Mesendoderm (in vitro differentiated cells): ENCODE measurements at regions not wholly inside any gene's neighbourhood (a gene's known extent, or its start where the extent isn't known, plus 50 kb on each side); places are given as distances from the start of the nearest gene placed in this dataset.

Experiments used
- DNase-seq: peaks from one replicate; pipeline ENCODE4 v3.0.0; 2013
- H2AK5ac ChIP-seq: 2 replicates; pipeline ENCODE4 v1.6.1; 2013; ENCODE audit warnings: low read length, inconsistent platforms
- H2BK120ac ChIP-seq: 2 replicates; pipeline ENCODE4 v1.6.1; 2013; ENCODE audit warnings: low read depth, mild to moderate bottlenecking, low read length, moderate library complexity, mixed read lengths
- H2BK15ac ChIP-seq: replicated peaks from 2 replicates; pipeline ENCODE4 v1.6.1; 2013; ENCODE audit warnings: low read depth, mild to moderate bottlenecking, moderate library complexity
- H2BK5ac ChIP-seq: 2 replicates; pipeline ENCODE4 v1.6.1; 2013; ENCODE audit warnings: low read length, inconsistent platforms
- H3K18ac ChIP-seq: 2 replicates; pipeline ENCODE4 v1.6.1; 2013; ENCODE audit warnings: mild to moderate bottlenecking, low read length, mixed read lengths
- H3K23ac ChIP-seq: one replicate; pipeline ENCODE4 v1.6.1; 2013; ENCODE audit warnings: low read length
- H3K27ac ChIP-seq: 2 replicates; pipeline ENCODE4 v1.5.1; 2013; ENCODE audit warnings: low read depth, mild to moderate bottlenecking, inconsistent platforms, low read length, moderate library complexity
- H3K27me3 ChIP-seq: 2 replicates; pipeline ENCODE4 v1.6.1; 2013; ENCODE audit warnings: low read length, control low read depth, mild to moderate bottlenecking, inconsistent platforms; ENCODE audit not compliant: insufficient read depth, poor library complexity
- H3K36me3 ChIP-seq: 2 replicates; pipeline ENCODE4 v1.6.1; 2013; ENCODE audit warnings: low read length, inconsistent platforms; ENCODE audit not compliant: control insufficient read depth, insufficient read depth
- H3K4ac ChIP-seq: one replicate; pipeline ENCODE4 v1.6.1; 2013; ENCODE audit warnings: low read depth, mild to moderate bottlenecking, low read length, moderate library complexity
- H3K4me1 ChIP-seq: 2 replicates; pipeline ENCODE4 v1.6.1; 2013; ENCODE audit warnings: low read depth, low read length, inconsistent platforms; ENCODE audit not compliant: control insufficient read depth
- H3K4me2 ChIP-seq: 2 replicates; pipeline ENCODE4 v1.6.1; 2013; ENCODE audit warnings: low read length
- H3K4me3 ChIP-seq: 2 replicates; pipeline ENCODE4 v1.5.1; 2013; ENCODE audit warnings: mild to moderate bottlenecking, low read length
- H3K56ac ChIP-seq: one replicate; pipeline ENCODE4 v1.6.1; 2013; ENCODE audit warnings: low read length
- H3K79me1 ChIP-seq: 2 replicates; pipeline ENCODE4 v1.6.1; 2013; ENCODE audit warnings: low read length, inconsistent platforms
- H3K79me2 ChIP-seq: 2 replicates; pipeline ENCODE4 v1.6.1; 2013; ENCODE audit warnings: mild to moderate bottlenecking, low read length; ENCODE audit not compliant: control insufficient read depth, insufficient read depth
- H3K9ac ChIP-seq: 2 replicates; pipeline ENCODE4 v1.6.1; 2013; ENCODE audit warnings: low read length, inconsistent platforms
- H4K5ac ChIP-seq: one replicate; pipeline ENCODE4 v1.6.1; 2013; ENCODE audit warnings: low read length
- H4K8ac ChIP-seq: one replicate; pipeline ENCODE4 v1.6.1; 2013; ENCODE audit warnings: low read depth, mild to moderate bottlenecking, control low read depth, low read length, moderate library complexity
- WGBS: extraction: QIAGEN DNeasy Blood & Tissue Kit; methylation state at CpG from one replicate; pipeline ENCODE4 v1.1.7; 2013; ENCODE audit warnings: low lambda C conversion rate, missing lambda C conversion rate; ENCODE audit not compliant: insufficient coverage; ENCODE audit errors: extremely low coverage; 5-methylcytosine and 5-hydroxymethylcytosine counted together

DNA sequence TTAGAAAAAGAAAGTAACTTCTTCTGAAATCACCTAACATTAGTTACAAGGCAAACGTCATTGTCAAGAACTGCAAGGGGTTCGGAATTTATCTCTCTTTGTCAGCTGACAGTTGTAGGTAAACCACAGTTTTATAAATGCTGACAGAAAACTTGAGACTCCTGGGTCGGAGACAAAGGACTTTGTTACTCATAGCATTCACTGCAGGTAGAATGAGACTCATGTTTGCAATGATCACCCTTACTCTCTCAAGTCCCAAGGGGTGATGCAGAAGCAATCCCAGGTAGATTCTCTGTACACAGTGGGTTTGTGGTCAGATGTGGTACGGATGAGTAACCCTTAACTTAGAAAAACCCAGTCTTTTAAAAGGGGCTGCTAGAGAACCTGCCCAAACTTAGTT lies 757.8 kb downstream of the TRIB2 start:
- no peaks in the 10 kb centered on the region for H3K79me1 ChIP-seq
- no peak overlapping the region for H2BK120ac ChIP-seq
- H4K5ac ChIP-seq = no peak overlapping the region
- H2BK15ac ChIP-seq = no peak overlapping the region
- H3K36me3 ChIP-seq = no peaks in the 10 kb centered on the region
- no peak overlapping the region for H2AK5ac ChIP-seq
- H3K79me2 ChIP-seq = no peaks in the 10 kb centered on the region
- DNase-seq = no peak
- H3K23ac ChIP-seq = no peak overlapping the region
- H3K4me3 ChIP-seq = no peak overlapping the region
- no peak overlapping the region for H3K9ac ChIP-seq
- no CpG with 5 or more reads among the region's 4 CpGs for WGBS
- H3K4me1 ChIP-seq = no peaks in the 10 kb centered on the region
- H3K27me3 ChIP-seq = no peaks in the 10 kb centered on the region
- no peak overlapping the region for H3K27ac ChIP-seq
- no peak overlapping the region for H4K8ac ChIP-seq
- H3K4ac ChIP-seq = no peak overlapping the region
- no peak overlapping the region for H2BK5ac ChIP-seq
- H3K56ac ChIP-seq = no peak overlapping the region
- H3K4me2 ChIP-seq = no peak overlapping the region
- H3K18ac ChIP-seq = no peak overlapping the region

GRCh38 chr2:13480057-13480456 lies 763.3 kb downstream of the TRIB2 start:
- no peak overlapping the region for H3K18ac ChIP-seq
- no peak overlapping the region for H2AK5ac ChIP-seq
- no peak overlapping the region for H2BK15ac ChIP-seq
- no peaks in the 10 kb centered on the region for H3K4me1 ChIP-seq
- no peak overlapping the region for H3K4ac ChIP-seq
- no peaks in the 10 kb centered on the region for H3K27me3 ChIP-seq
- no peak overlapping the region for H4K8ac ChIP-seq
- no peak overlapping the region for H3K4me3 ChIP-seq
- WGBS = no CpG with 5 or more reads among the region's 1 CpG
- H3K79me2 ChIP-seq = no peaks in the 10 kb centered on the region
- no peak overlapping the region for H3K27ac ChIP-seq
- H2BK5ac ChIP-seq = no peak overlapping the region
- H4K5ac ChIP-seq = no peak overlapping the region
- no peak overlapping the region for H3K56ac ChIP-seq
- no peak overlapping the region for H2BK120ac ChIP-seq
- no peak for DNase-seq
- no peaks in the 10 kb centered on the region for H3K79me1 ChIP-seq
- H3K23ac ChIP-seq = no peak overlapping the region
- H3K9ac ChIP-seq = no peak overlapping the region
- H3K4me2 ChIP-seq = no peak overlapping the region
- no peaks in the 10 kb centered on the region for H3K36me3 ChIP-seq

- Histone ChIP-seq H3K9ac (no peak overlapping the region), H3K4me3 (no peak overlapping the region), H4K8ac (no peak overlapping the region), H3K79me2 (no peaks in the 10 kb centered on the region), H3K4me1 (no peaks in the 10 kb centered on the region), H2BK120ac (no peak overlapping the region), H4K5ac (no peak overlapping the region), H3K36me3 (no peaks in the 10 kb centered on the region), H3K18ac (no peak overlapping the region), H3K79me1 (no peaks in the 10 kb centered on the region), H3K23ac (no peak overlapping the region), H3K4me2 (no peak overlapping the region), H3K27me3 (no peaks in the 10 kb centered on the region), H3K4ac (no peak overlapping the region), H2BK5ac (no peak overlapping the region), H2BK15ac (no peak overlapping the region), H2AK5ac (no peak overlapping the region), H3K56ac (no peak overlapping the region), H3K27ac (no peak overlapping the region)
- no peak for DNase-seq
- no CpG with 5 or more reads among the region's 6 CpGs for whole genome bisulfite sequencing
These were observed 764.5 kb downstream of the TRIB2 start for GRCh38 chr2:13481201-13481600.

- no peak overlapping the region for H2BK120ac ChIP-seq
- no peak overlapping the region for H3K4me2 ChIP-seq
- H3K56ac ChIP-seq = no peak overlapping the region
- no peak for DNase-seq
- no CpG with 5 or more reads among the region's 2 CpGs for WGBS
- no peak overlapping the region for H4K8ac ChIP-seq
- no peak overlapping the region for H3K27ac ChIP-seq
- no peaks in the 10 kb centered on the region for H3K79me1 ChIP-seq
- no peak overlapping the region for H4K5ac ChIP-seq
- no peaks in the 10 kb centered on the region for H3K4me1 ChIP-seq
- no peaks in the 10 kb centered on the region for H3K27me3 ChIP-seq
- H3K9ac ChIP-seq = no peak overlapping the region
- no peaks in the 10 kb centered on the region for H3K36me3 ChIP-seq
- H2AK5ac ChIP-seq = no peak overlapping the region
- H3K18ac ChIP-seq = no peak overlapping the region
- H2BK5ac ChIP-seq = no peak overlapping the region
- H3K4ac ChIP-seq = no peak overlapping the region
- no peak overlapping the region for H3K4me3 ChIP-seq
- H3K23ac ChIP-seq = no peak overlapping the region
- no peaks in the 10 kb centered on the region for H3K79me2 ChIP-seq
- H2BK15ac ChIP-seq = no peak overlapping the region
These were observed 768.5 kb downstream of the TRIB2 start for GRCh38 chr2:13485256-13485655.

DNA sequence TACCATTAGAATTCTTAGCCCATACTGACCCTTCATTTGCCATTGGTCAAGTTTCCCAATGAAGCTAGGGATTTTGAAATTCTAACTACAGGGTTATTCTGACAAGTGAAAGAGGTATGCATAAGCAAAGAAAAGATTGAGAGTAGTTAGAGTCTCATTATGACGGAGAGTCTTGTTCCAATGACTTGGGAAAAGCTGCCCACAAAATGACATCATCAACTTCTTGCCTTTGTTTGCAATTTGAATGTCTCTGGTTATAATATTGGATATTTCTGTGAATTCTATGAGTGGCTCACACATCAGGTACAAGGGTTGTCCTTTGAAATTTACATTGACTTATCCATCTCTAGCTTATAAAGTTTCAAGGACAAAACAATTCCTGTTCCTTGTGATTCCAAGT lies 772.2 kb downstream of the TRIB2 start:
- H3K79me2 ChIP-seq = no peaks in the 10 kb centered on the region
- no peak overlapping the region for H3K56ac ChIP-seq
- no peaks in the 10 kb centered on the region for H3K27me3 ChIP-seq
- H3K9ac ChIP-seq = no peak overlapping the region
- no peak overlapping the region for H2AK5ac ChIP-seq
- H2BK15ac ChIP-seq = no peak overlapping the region
- no peak overlapping the region for H4K8ac ChIP-seq
- no peak for DNase-seq
- H3K18ac ChIP-seq = no peak overlapping the region
- no peaks in the 10 kb centered on the region for H3K79me1 ChIP-seq
- WGBS = no CpG with 5 or more reads among the region's 1 CpG
- H3K27ac ChIP-seq = no peak overlapping the region
- H3K36me3 ChIP-seq = no peaks in the 10 kb centered on the region
- H2BK5ac ChIP-seq = no peak overlapping the region
- H3K4ac ChIP-seq = no peak overlapping the region
- H3K4me1 ChIP-seq = no peaks in the 10 kb centered on the region
- H4K5ac ChIP-seq = no peak overlapping the region
- no peak overlapping the region for H2BK120ac ChIP-seq
- H3K4me3 ChIP-seq = no peak overlapping the region
- no peak overlapping the region for H3K4me2 ChIP-seq
- H3K23ac ChIP-seq = no peak overlapping the region

DNA sequence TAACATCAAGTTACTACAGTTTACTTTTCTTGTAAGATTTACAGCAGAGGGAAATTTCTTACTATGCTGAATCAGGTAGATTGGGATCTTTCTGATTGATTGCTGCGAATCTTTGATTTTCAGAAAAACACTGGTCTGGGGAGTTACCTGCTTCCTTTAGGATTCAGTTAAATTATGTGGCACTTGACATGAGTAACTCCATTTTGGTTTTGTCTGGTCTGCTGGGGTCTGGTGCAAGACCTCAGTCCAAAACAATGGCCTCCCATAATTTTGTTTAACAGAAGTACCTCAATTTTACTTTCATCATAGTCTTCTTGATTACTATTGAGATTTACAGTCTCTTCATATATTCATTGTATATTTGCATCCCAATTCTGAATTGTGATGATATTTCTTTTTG lies 775.5 kb downstream of the TRIB2 start:
- H3K27ac ChIP-seq = no peak overlapping the region
- no peak overlapping the region for H2BK15ac ChIP-seq
- no peak overlapping the region for H2BK5ac ChIP-seq
- H4K8ac ChIP-seq = no peak overlapping the region
- H3K23ac ChIP-seq = no peak overlapping the region
- H3K9ac ChIP-seq = no peak overlapping the region
- no peak overlapping the region for H3K4ac ChIP-seq
- no peaks in the 10 kb centered on the region for H3K79me2 ChIP-seq
- H3K4me3 ChIP-seq = no peak overlapping the region
- H3K4me2 ChIP-seq = no peak overlapping the region
- H3K56ac ChIP-seq = no peak overlapping the region
- no peaks in the 10 kb centered on the region for H3K27me3 ChIP-seq
- no peaks in the 10 kb centered on the region for H3K4me1 ChIP-seq
- WGBS = no CpG with 5 or more reads among the region's 1 CpG
- H3K36me3 ChIP-seq = no peaks in the 10 kb centered on the region
- H2AK5ac ChIP-seq = no peak overlapping the region
- H3K79me1 ChIP-seq = no peaks in the 10 kb centered on the region
- H2BK120ac ChIP-seq = no peak overlapping the region
- DNase-seq = no peak
- H4K5ac ChIP-seq = no peak overlapping the region
- no peak overlapping the region for H3K18ac ChIP-seq
